ENCODE measurements at regions not wholly inside any gene's neighbourhood (a gene's known extent, or its start where the extent isn't known, plus 50 kb on each side); places are given as distances from the start of the nearest gene placed in this dataset.

GRCh38 chr6:100304575-100304974 is 160.1 kb downstream of the SIM1 start:
- no peak for TF ChIP-seq CTCF (conservative IDR thresholded peaks at IDR 0.05)
- TF ChIP-seq EZH2 (IDR thresholded peaks at IDR 0.05; ENCODE audit: low read depth), result no peak
